ENCODE measurements at regions not wholly inside any gene's neighbourhood (a gene's known extent, or its start where the extent isn't known, plus 50 kb on each side); places are given as distances from the start of the nearest gene placed in this dataset.

GRCh38 chr12:97016163-97016562, 109.1 kb downstream of the NEDD1 start:
- no peak for TF ChIP-seq CTCF (IDR thresholded peaks at IDR 0.05; ENCODE audit: low read length)
- no peak for TF ChIP-seq EZH2 (IDR thresholded peaks at IDR 0.05; ENCODE audit: borderline replicate concordance, low read length)

GRCh38 chr12:97017213-97017612, 110.2 kb downstream of the NEDD1 start:
- no peaks in the 10 kb centered on the region for H3K9me3 ChIP-seq (ENCODE audit: low read length)
- H2AFZ ChIP-seq (ENCODE audit: low read length): no peak overlapping the region
- H3K4me2 ChIP-seq (ENCODE audit: low read length): no peak overlapping the region
- H3K27me3 ChIP-seq (ENCODE audit: insufficient read depth, low read length): no peaks in the 10 kb centered on the region
- no peak overlapping the region for H3K9ac ChIP-seq (ENCODE audit: low read length)
- TF ChIP-seq CTCF (IDR thresholded peaks at IDR 0.05; ENCODE audit: low read length) (no peak), EZH2 (IDR thresholded peaks at IDR 0.05; ENCODE audit: borderline replicate concordance, low read length) (no peak)
- no peak overlapping the region for H3K4me3 ChIP-seq (ENCODE audit: low read depth, low read length, poor library complexity, severe bottlenecking)
- no peaks in the 10 kb centered on the region for H4K20me1 ChIP-seq (ENCODE audit: insufficient read depth, low read length)
- H3K36me3 ChIP-seq (ENCODE audit: insufficient read depth, low read length): no peaks in the 10 kb centered on the region
- no peak overlapping the region for H3K27ac ChIP-seq (ENCODE audit: low read depth, low read length, poor library complexity, severe bottlenecking)
- H3K9me2 ChIP-seq (ENCODE audit: low read depth, low read length): no peaks in the 10 kb centered on the region
- no peaks in the 10 kb centered on the region for H3K4me1 ChIP-seq (ENCODE audit: insufficient read depth, low read length, severe bottlenecking)
- no peaks in the 10 kb centered on the region for H3K79me2 ChIP-seq (ENCODE audit: insufficient read depth, low read length)
- no peaks in the 10 kb centered on the region for H3F3A ChIP-seq (ENCODE audit: insufficient read depth, low read length)

More at GRCh38 chr12:97016163-97016562, 109.1 kb downstream of the NEDD1 start:
- H3K4me1 ChIP-seq (ENCODE audit: insufficient read depth, low read length, severe bottlenecking): no peaks in the 10 kb centered on the region
- H3K9me2 ChIP-seq (ENCODE audit: low read depth, low read length): no peaks in the 10 kb centered on the region
- H3K4me2 ChIP-seq (ENCODE audit: low read length): no peak overlapping the region
- no peaks in the 10 kb centered on the region for H3K27me3 ChIP-seq (ENCODE audit: insufficient read depth, low read length)
- no peaks in the 10 kb centered on the region for H4K20me1 ChIP-seq (ENCODE audit: insufficient read depth, low read length)
- H3K79me2 ChIP-seq (ENCODE audit: insufficient read depth, low read length): no peaks in the 10 kb centered on the region
- no peak overlapping the region for H3K27ac ChIP-seq (ENCODE audit: low read depth, low read length, poor library complexity, severe bottlenecking)
- no peak overlapping the region for H3K9ac ChIP-seq (ENCODE audit: low read length)
- no peaks in the 10 kb centered on the region for H3F3A ChIP-seq (ENCODE audit: insufficient read depth, low read length)
- no peak overlapping the region for H3K4me3 ChIP-seq (ENCODE audit: low read depth, low read length, poor library complexity, severe bottlenecking)
- H3K36me3 ChIP-seq (ENCODE audit: insufficient read depth, low read length): no peaks in the 10 kb centered on the region
- H2AFZ ChIP-seq (ENCODE audit: low read length): no peak overlapping the region
- H3K9me3 ChIP-seq (ENCODE audit: low read length): no peaks in the 10 kb centered on the region

GRCh38 chr12:97022536-97023230, 115.6 kb downstream of the NEDD1 start:
- H3K4me2 ChIP-seq (ENCODE audit: low read length): no peak overlapping the region
- H3K36me3 ChIP-seq (ENCODE audit: insufficient read depth, low read length): no peaks in the 10 kb centered on the region
- TF ChIP-seq CTCF (IDR thresholded peaks at IDR 0.05; ENCODE audit: low read length) (no peak), EZH2 (IDR thresholded peaks at IDR 0.05; ENCODE audit: borderline replicate concordance, low read length) (no peak)
- H3K27ac ChIP-seq (ENCODE audit: low read depth, low read length, poor library complexity, severe bottlenecking): no peak overlapping the region
- H3K9me2 ChIP-seq (ENCODE audit: low read depth, low read length): no peaks in the 10 kb centered on the region
- no peaks in the 10 kb centered on the region for H3K4me1 ChIP-seq (ENCODE audit: insufficient read depth, low read length, severe bottlenecking)
- H3K9ac ChIP-seq (ENCODE audit: low read length): no peak overlapping the region
- no peaks in the 10 kb centered on the region for H3K9me3 ChIP-seq (ENCODE audit: low read length)
- H3F3A ChIP-seq (ENCODE audit: insufficient read depth, low read length): no peaks in the 10 kb centered on the region
- H3K27me3 ChIP-seq (ENCODE audit: insufficient read depth, low read length): no peaks in the 10 kb centered on the region
- no peak overlapping the region for H3K4me3 ChIP-seq (ENCODE audit: low read depth, low read length, poor library complexity, severe bottlenecking)
- H3K79me2 ChIP-seq (ENCODE audit: insufficient read depth, low read length): no peaks in the 10 kb centered on the region
- no peaks in the 10 kb centered on the region for H4K20me1 ChIP-seq (ENCODE audit: insufficient read depth, low read length)
- no peak overlapping the region for H2AFZ ChIP-seq (ENCODE audit: low read length)
